DND-41 (cell line): ENCODE measurements at regions not wholly inside any gene's neighbourhood (a gene's known extent, or its start where the extent isn't known, plus 50 kb on each side); places are given as distances from the start of the nearest gene placed in this dataset.

ENCODE experiments used
- EZH2 ChIP-seq: IDR thresholded peaks from 3 replicates; pipeline ENCODE4 v1.6.1; 2012; ENCODE audit warnings: borderline replicate concordance, low read depth, mild to moderate bottlenecking, moderate library complexity, low read length, inconsistent platforms; ENCODE audit not compliant: severe bottlenecking
- TF ChIP-seq, protein P1 (sequence below): IDR thresholded peaks from 2 replicates; pipeline ENCODE4 v1.5.1; 2012; ENCODE audit warnings: borderline replicate concordance, low read length, moderate library complexity, mild to moderate bottlenecking; ENCODE audit not compliant: poor library complexity, severe bottlenecking; ENCODE audit errors: extremely low read depth

DNA sequence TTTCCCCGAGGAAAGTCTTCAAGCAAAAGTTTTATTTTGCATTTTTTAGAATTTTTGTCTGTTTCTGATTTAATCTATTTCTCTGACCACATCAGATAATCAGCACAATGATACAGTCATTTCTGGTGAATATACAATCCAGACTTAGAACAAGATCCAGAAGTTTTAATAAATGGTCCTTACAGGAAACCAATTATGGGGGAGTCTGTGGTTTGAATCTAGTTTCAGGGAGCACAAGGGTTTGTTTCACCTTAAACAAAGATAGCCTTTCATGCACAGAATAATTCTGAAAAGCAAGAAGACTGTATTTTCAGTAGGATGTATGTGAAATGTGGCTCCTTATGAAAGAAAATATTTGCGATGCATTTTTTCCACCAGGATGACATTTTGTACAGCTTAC, 158.5 kb upstream of the ARSJ start:
- TF ChIP-seq, protein P1, sequence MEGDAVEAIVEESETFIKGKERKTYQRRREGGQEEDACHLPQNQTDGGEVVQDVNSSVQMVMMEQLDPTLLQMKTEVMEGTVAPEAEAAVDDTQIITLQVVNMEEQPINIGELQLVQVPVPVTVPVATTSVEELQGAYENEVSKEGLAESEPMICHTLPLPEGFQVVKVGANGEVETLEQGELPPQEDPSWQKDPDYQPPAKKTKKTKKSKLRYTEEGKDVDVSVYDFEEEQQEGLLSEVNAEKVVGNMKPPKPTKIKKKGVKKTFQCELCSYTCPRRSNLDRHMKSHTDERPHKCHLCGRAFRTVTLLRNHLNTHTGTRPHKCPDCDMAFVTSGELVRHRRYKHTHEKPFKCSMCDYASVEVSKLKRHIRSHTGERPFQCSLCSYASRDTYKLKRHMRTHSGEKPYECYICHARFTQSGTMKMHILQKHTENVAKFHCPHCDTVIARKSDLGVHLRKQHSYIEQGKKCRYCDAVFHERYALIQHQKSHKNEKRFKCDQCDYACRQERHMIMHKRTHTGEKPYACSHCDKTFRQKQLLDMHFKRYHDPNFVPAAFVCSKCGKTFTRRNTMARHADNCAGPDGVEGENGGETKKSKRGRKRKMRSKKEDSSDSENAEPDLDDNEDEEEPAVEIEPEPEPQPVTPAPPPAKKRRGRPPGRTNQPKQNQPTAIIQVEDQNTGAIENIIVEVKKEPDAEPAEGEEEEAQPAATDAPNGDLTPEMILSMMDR, result no peak
- TF ChIP-seq EZH2, result no peak
